KMS-11 (cell line): ENCODE measurements at regions not wholly inside any gene's neighbourhood (a gene's known extent, or its start where the extent isn't known, plus 50 kb on each side); places are given as distances from the start of the nearest gene placed in this dataset.

Experiments
- H2AFZ ChIP-seq: fragments of 200-600 bp; sonication (generic); 2 replicates; pipeline ENCODE4 v1.6.1; 2016; ENCODE audit warnings: antibody characterized with exemption, mixed run types, low read depth
- H3K27ac ChIP-seq: fragments of 200-600 bp; sonication (generic); 2 replicates; pipeline ENCODE4 v1.6.1; 2016; ENCODE audit warnings: mild to moderate bottlenecking, mixed run types
- H3K27me3 ChIP-seq: fragments of 200-600 bp; sonication (generic); 2 replicates; pipeline ENCODE4 v1.6.1; 2017; ENCODE audit warnings: mild to moderate bottlenecking, low read depth, mixed run types, moderate library complexity; ENCODE audit not compliant: insufficient read depth
- H3K36me3 ChIP-seq: fragments of 200-600 bp; sonication (generic); 2 replicates; pipeline ENCODE4 v1.6.1; 2017; ENCODE audit warnings: mild to moderate bottlenecking, mixed run types; ENCODE audit not compliant: insufficient read depth
- H3K4me1 ChIP-seq: fragments of 200-600 bp; sonication (generic); 2 replicates; pipeline ENCODE4 v1.6.1; 2016; ENCODE audit warnings: mild to moderate bottlenecking, low read depth, mixed run types; ENCODE audit not compliant: poor library complexity, severe bottlenecking
- H3K4me2 ChIP-seq: fragments of 200-600 bp; sonication (generic); 2 replicates; pipeline ENCODE4 v1.7.0; 2016; ENCODE audit warnings: mild to moderate bottlenecking, mixed run types
- H3K4me3 ChIP-seq: fragments of 200-600 bp; sonication (generic); IDR thresholded peaks from 2 replicates; pipeline ENCODE4 v1.6.1; 2017; ENCODE audit warnings: low read depth, low read length, mixed read lengths; ENCODE audit not compliant: insufficient read depth
- H3K79me2 ChIP-seq: fragments of 200-600 bp; sonication (generic); 2 replicates; pipeline ENCODE4 v1.6.1; 2016; ENCODE audit warnings: low read depth, mixed run types; ENCODE audit not compliant: insufficient read depth
- H3K9ac ChIP-seq: fragments of 200-600 bp; sonication (generic); 2 replicates; pipeline ENCODE4 v1.6.1; 2016; ENCODE audit warnings: mild to moderate bottlenecking, mixed run types
- H4K20me1 ChIP-seq: fragments of 200-600 bp; sonication (generic); 2 replicates; pipeline ENCODE4 v1.6.1; 2016; ENCODE audit warnings: mild to moderate bottlenecking, mixed run types; ENCODE audit not compliant: insufficient read depth
- CTCF ChIP-seq: fragments of 200-600 bp; sonication (generic); conservative IDR thresholded peaks from 2 replicates; pipeline ENCODE4 v1.6.1; 2017; ENCODE audit warnings: low read depth, mild to moderate bottlenecking, antibody characterized with exemption, low read length, moderate library complexity, mixed read lengths

DNA sequence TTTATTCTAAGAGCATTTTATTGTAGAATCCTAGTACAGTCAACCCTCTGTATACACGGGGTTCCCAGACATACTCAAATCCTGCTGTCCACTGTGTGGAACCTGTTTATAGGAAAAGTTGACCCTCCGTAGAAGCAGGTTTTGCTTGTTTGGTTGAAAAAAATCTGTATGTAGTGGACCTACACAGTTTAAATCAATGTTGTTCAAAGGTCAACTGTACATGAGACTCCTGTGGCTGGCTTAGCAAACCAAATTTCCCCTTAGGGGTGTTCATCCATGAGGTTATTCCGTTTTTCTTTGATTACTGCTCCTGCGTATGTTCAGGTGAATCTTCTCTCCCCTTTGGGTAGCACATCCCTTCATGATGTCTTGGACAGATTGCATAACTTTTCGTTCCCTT, 387.0 kb upstream of the ZFP64 start:
- Histone ChIP-seq H2AFZ (no peak overlapping the region), H3K79me2 (no peaks in the 10 kb centered on the region), H3K27me3 (no peaks in the 10 kb centered on the region), H4K20me1 (no peaks in the 10 kb centered on the region), H3K9ac (no peak overlapping the region), H3K4me1 (no peaks in the 10 kb centered on the region), H3K27ac (no peak overlapping the region), H3K4me2 (no peak overlapping the region), H3K36me3 (no peaks in the 10 kb centered on the region), H3K4me3 (no peak overlapping the region)
- TF ChIP-seq CTCF: no peak

- Histone ChIP-seq H3K27me3 (no peaks in the 10 kb centered on the region), H3K79me2 (no peaks in the 10 kb centered on the region)
These were observed 386.1 kb upstream of the ZFP64 start for GRCh38 chr20:52577696-52578095.

GRCh38 chr20:52572687-52573086, 381.1 kb upstream of the ZFP64 start:
- no peak overlapping the region for H3K9ac ChIP-seq
- H3K4me3 ChIP-seq: no peak overlapping the region
- no peaks in the 10 kb centered on the region for H3K79me2 ChIP-seq
- no peaks in the 10 kb centered on the region for H3K27me3 ChIP-seq
- no peak for TF ChIP-seq CTCF
- no peaks in the 10 kb centered on the region for H4K20me1 ChIP-seq
- no peak overlapping the region for H2AFZ ChIP-seq
- no peak overlapping the region for H3K4me2 ChIP-seq
- no peaks in the 10 kb centered on the region for H3K4me1 ChIP-seq
- H3K27ac ChIP-seq: no peak overlapping the region
- H3K36me3 ChIP-seq: no peaks in the 10 kb centered on the region

More at GRCh38 chr20:52577696-52578095, 386.1 kb upstream of the ZFP64 start:
- no peak overlapping the region for H3K27ac ChIP-seq
- H3K36me3 ChIP-seq: no peaks in the 10 kb centered on the region
- H2AFZ ChIP-seq: no peak overlapping the region
- H3K4me2 ChIP-seq: no peak overlapping the region
- no peak overlapping the region for H3K4me3 ChIP-seq
- H3K9ac ChIP-seq: no peak overlapping the region
- no peaks in the 10 kb centered on the region for H3K4me1 ChIP-seq
- no peak for TF ChIP-seq CTCF
- H4K20me1 ChIP-seq: no peaks in the 10 kb centered on the region

DNA sequence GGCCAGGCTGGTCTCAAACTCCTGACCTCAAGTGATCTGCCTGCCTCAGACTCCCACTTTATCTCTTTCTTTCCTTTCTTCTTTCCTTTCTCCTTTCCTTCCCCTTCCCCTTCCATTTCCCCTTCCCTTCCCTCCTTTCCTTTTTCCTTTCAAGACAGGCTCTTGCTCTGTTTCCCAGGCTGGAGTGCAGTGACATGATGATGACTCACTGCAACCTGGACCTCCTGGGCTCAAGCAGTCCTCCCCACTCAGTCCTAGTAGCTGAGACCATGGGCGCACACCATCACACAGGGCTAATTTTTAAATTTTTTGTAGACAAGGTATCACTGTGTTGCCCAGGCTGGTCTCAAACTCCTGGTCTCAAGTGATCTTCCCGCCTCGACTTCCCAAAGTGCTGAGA, 377.6 kb upstream of the ZFP64 start:
- no peaks in the 10 kb centered on the region for H3K4me1 ChIP-seq
- no peaks in the 10 kb centered on the region for H4K20me1 ChIP-seq
- no peak overlapping the region for H3K27ac ChIP-seq
- no peaks in the 10 kb centered on the region for H3K79me2 ChIP-seq
- H2AFZ ChIP-seq: no peak overlapping the region
- H3K27me3 ChIP-seq: no peaks in the 10 kb centered on the region
- H3K4me3 ChIP-seq: no peak overlapping the region
- no peak for TF ChIP-seq CTCF
- H3K36me3 ChIP-seq: no peaks in the 10 kb centered on the region
- H3K9ac ChIP-seq: no peak overlapping the region
- H3K4me2 ChIP-seq: no peak overlapping the region
